Activated CD8-positive, alpha-beta memory T cell treated with anti-CD3 and anti-CD28 coated beads, Interleukin-2, amount 50 U/mL, for 48 hours (primary cell): ENCODE measurements at regions not wholly inside any gene's neighbourhood (a gene's known extent, or its start where the extent isn't known, plus 50 kb on each side); places are given as distances from the start of the nearest gene placed in this dataset.
"Not testable (repeated sequence)": the region's sequence is repeated elsewhere in the genome, so short reads cannot be mapped to it uniquely, and the experiment has no call there.

Experiments
- DNase-seq: peaks from one replicate; pipeline ENCODE4 v3.0.0-alpha.2; 2020

DNA sequence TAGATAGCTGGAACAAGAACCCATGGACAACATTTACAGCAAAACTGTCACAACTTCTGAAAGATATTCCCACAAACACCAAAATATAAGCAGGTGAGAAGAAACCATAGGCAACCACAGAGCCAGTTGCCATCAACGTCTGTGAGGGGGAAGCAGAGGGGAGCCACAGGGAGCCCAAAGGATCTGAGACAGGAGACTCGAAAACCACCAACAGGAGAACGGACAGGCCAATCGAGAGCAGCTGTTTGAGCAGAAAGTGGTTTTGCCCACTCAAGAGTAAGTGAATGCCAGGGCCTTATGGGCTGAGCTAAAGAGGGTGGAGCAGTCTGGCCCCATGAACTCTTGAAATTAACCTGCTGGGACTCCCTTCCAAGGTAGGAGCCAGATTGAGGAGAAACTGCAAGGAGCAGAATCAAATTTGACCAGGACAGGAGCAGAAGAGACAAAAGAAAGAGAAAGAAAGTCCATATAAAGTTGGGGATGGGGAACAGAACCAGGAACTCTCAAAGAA lies 195.4 kb downstream of the ANKRD60 start:
- DNase-seq: no peak

GRCh38 chr20:58032599-58032998 lies 195.9 kb downstream of the ANKRD60 start:
- DNase-seq: no peak

GRCh38 chr20:58031350-58031749 lies 197.1 kb downstream of the ANKRD60 start:
- not testable (repeated sequence) for DNase-seq

- DNase-seq: no peak
Observed at GRCh38 chr20:58028123-58028522, 200.3 kb downstream of the ANKRD60 start.

DNA sequence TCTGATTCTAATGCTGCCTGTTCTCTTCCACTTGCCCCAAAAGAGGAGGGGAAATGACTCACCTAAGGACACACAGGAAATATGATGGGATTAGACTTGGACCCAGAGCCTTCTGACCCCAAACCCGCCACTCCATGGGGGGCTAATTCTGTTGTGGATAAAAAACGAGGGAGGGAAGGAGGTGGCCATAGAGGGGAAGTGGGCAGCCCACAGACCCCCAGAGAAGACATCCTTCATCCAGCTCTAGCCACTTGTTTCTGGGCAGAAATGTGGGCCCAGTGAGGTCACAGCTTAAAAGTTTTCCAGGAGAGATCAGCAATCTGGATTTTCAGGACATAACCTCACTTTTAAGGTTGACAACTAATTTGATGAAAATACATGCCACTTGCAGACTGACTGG lies 202.1 kb downstream of the ANKRD60 start:
- no peak for DNase-seq

- no peak for DNase-seq
Observed at GRCh38 chr20:58025233-58025632, 203.2 kb downstream of the ANKRD60 start.

DNA sequence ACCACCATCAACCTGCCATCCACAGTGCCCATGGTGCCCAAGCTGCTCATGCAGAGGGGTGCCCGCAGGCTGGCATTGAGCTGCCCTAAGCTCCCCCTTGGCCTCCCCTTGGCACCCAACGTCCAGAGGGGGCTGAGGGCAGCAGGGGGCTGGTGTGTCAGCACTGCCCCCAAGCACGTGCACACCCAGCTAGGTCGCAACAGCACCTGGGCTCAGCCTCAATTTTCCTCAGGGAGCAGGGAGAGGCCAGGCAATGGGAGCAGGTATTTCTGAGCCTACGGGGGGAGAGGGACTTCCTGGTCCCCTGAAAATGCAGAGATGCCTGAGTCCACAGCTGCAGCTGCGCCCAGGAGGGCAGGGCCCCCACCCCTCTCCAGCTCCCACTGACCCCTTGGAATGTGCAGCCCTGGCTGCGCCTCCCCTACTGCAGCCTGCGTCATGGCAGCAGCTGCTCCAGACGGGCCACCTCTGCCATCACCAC lies 204.2 kb downstream of the ANKRD60 start:
- DNase-seq: peak; percentile 22

- peak; percentile 29 for DNase-seq
Observed at GRCh38 chr20:58023781-58024180, 204.7 kb downstream of the ANKRD60 start.

DNA sequence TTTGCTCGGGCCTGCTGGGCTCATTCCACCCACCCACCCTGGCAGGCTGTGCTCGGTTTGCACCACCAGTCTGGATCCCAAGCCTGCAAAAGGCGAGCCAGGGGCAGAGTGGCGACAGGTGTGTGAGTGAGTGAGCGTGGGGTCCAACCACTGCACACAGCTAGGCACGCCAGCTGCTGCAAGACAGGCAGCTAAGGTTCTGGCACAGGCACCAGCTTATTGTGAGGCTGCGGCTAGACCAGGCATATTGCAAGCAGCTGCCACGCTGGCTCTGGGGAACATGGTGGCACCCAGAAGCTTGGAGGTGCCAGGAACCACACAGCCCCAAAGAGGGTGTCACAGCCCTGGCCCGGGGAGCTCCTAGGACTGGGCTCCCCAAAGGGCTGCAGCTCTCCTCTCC lies 205.1 kb downstream of the ANKRD60 start:
- DNase-seq: peak; percentile 42

- DNase-seq: no peak
Observed at GRCh38 chr20:58022711-58023110, 205.7 kb downstream of the ANKRD60 start.

GRCh38 chr20:58021481-58021880 lies 207.0 kb downstream of the ANKRD60 start:
- peak; percentile 50 for DNase-seq

GRCh38 chr20:58020656-58021454 lies 207.6 kb downstream of the ANKRD60 start:
- peak; percentile 34 for DNase-seq

GRCh38 chr20:58019850-58020625 lies 208.4 kb downstream of the ANKRD60 start:
- DNase-seq: peak; percentile 35

DNA sequence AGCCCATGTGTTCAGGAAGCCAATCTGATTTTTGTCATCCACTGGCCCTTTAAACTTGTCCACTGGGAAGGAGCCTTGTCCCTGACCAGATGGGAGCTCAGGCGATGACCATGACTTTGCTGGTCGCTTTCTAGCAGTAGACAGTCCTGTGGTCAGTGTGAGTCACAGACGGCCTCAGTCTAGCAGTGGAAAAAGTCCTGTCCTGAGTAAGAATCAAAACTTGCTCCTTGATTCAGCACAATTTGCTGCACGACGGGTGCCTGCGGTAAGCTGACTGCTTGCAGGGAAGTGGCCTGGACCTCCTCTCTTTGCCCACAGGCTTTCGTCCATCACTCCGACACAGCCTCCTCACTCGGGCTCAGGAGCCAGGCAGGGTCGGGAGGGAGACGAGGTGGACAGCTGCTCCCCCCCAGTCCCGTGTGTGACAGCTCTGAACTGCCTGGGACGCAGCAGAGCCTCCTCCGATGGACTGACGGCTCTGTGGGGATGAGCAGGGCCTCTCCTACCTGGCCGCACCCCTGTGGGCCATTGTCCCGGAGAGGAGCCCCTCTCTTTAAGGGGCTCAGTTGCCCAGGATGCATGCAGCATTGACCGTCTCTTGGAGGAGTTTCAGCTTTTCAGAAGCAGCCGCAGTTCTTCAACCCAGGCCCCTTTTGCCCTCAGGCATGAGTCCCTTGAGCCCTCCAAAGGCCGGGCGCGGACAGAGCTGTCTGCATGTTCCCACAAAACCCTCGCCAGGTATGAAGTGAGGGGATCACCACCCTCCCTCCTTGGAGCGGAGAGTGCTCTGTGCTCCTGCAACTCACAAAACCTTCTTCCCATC lies 209.2 kb downstream of the ANKRD60 start:
- peak; percentile 43 for DNase-seq

- no peak for DNase-seq
Observed at GRCh38 chr20:58018590-58018989, 209.9 kb downstream of the ANKRD60 start.

DNA sequence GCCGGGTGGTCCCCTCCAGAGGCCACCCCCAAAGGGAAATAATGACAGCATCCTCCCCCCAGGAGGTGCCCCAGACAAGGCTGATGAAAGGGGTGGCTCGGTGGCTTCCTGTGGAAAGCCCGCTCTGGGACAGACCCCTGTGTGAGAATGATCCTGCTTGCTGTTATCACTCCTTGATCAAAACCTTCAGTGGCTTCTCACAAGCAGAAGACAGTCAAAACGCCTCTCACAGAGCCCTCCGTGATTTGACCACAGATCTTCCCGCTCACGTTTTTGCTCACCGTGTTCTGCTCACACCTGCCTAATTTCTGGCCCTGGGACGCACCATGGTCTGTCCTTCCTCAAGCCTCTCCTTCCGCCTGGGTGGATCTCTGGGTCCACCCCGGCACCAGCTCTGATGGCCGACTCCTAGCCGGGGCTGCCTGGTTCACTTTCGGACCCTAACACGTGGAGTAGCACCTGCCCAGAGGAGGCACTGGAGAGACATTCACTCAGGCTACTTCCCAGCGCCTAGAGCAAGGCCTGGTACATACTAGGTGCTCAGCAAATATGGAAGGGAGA lies 210.4 kb downstream of the ANKRD60 start:
- no peak for DNase-seq

DNA sequence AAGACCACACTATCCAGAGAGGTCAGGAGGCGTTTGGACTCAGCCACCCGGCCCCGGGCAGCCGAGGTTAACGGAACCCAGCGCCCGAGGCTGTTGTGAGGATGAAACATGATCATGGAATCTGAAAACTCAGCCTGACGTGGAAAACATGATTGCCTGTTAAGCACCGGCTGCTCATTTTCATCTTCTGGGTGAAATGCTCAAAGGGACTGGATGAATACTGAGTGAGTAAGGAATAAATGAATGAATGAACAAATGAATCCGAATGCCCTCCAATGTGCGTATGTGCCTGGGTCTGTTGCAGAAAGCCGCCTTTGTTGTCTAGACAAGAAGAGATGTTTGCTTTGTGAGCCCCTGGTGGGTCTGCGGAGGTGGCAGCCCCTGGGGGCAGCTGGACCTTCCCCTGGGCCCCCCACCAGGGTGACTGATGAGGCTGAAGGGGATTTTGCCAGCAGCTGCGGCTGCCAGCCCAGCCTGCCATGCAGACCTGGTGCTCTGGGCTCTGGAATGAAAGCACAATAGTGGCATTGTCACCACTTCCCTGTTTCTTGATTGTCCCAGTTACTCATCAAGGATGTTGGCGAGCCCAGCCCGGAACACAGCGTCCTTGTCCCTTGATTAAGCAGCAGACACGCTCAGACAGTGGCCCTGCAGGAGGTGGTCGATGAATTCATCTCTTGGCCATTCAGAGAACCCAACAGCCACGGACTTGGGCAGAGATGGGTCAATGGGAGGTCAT lies 211.1 kb downstream of the ANKRD60 start:
- DNase-seq: peak; percentile 26

DNA sequence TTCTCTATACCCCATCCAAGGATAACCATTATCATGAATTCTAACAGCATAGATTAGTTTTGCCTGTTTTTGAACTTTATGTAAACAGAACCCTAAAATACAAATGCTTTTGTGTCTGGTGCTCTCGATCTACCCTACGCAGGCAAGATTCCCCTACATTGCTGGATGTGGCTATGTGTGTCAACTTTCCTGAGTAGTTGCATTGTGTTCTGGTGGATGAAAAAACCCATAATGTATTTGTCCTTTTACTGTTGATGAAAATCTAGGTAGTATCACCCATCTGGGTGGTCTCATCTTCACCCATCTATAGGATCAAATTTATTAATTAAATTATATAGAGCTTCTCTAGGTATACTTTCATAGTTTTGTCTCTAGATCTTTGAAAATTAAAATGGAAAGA lies 211.7 kb downstream of the ANKRD60 start:
- DNase-seq: no peak

- no peak for DNase-seq
Observed at GRCh38 chr20:58014628-58015315, 213.7 kb downstream of the ANKRD60 start.

DNA sequence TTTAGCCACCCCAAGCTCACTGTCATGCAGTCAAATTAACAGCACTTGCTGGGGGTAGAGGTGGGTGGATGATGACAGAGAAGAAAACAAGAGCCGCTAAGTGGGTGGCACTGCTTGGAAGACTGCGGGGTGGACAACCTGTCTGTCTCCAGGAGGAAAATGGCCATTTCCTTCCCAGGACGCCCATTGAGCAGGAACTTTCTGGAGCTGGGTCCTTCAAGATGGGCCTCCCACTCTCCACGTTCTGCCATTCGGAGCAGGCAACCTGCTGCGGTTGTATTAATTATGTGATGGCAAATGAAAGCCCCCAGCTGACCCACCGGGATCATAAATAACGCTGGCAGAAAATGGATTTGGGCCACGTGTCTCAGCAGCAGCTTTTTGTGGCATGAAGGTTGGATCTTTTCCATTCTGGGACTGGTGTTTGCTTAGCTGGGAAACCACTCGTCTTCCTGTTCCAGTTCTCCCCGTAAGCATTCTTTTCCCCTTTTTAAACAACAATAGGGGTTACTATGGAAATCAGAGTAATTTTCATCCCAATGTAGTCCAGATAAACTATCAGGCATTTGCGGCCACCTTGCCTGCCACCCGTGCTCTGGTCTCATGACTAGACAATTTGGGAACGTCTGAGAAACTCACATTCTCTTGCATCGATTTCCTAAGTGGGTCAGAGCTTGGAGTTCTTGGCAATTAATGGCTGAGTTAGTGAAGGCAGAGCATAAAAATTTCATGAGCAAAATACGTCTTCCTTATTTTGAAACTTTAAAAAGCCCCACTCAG lies 215.5 kb downstream of the ANKRD60 start:
- no peak for DNase-seq
